Parathyroid adenoma (tissue), 2 donors: ENCODE measurements at regions not wholly inside any gene's neighbourhood (a gene's known extent, or its start where the extent isn't known, plus 50 kb on each side); places are given as distances from the start of the nearest gene placed in this dataset.
"Not testable (repeated sequence)": the region's sequence is repeated elsewhere in the genome, so short reads cannot be mapped to it uniquely, and the experiment has no call there.

Experiments used
- H2AFZ ChIP-seq: fragments of 300-600 bp; sonication (generic); one replicate; pipeline ENCODE4 v1.7.0; 2017; ENCODE audit warnings: antibody characterized with exemption, mild to moderate bottlenecking
- H3K27ac ChIP-seq: fragments of 300-600 bp; sonication (generic); one replicate; pipeline ENCODE4 v1.7.0; 2017
- H3K27me3 ChIP-seq: fragments of 300-600 bp; sonication (generic); one replicate; pipeline ENCODE4 v1.7.0; 2017; ENCODE audit warnings: low read length; ENCODE audit not compliant: control insufficient read depth, insufficient read depth
- H3K36me3 ChIP-seq: fragments of 300-600 bp; sonication (generic); one replicate; pipeline ENCODE4 v1.7.0; 2017; ENCODE audit warnings: low read length; ENCODE audit not compliant: control insufficient read depth, insufficient read depth
- H3K4me1 ChIP-seq: fragments of 300-600 bp; sonication (generic); one replicate; pipeline ENCODE4 v1.7.0; 2017; ENCODE audit warnings: control low read depth
- H3K4me2 ChIP-seq: fragments of 300-600 bp; sonication (generic); one replicate; pipeline ENCODE4 v1.7.0; 2017; ENCODE audit warnings: low read length
- H3K4me3 ChIP-seq: fragments of 300-600 bp; sonication (generic); one replicate; pipeline ENCODE4 v1.7.0; 2017; ENCODE audit warnings: low read depth, low read length
- H3K79me2 ChIP-seq: fragments of 300-600 bp; sonication (generic); one replicate; pipeline ENCODE4 v1.7.0; 2017; ENCODE audit warnings: control low read depth
- H3K9ac ChIP-seq: fragments of 300-600 bp; sonication (generic); one replicate; pipeline ENCODE4 v1.7.0; 2017; ENCODE audit warnings: mild to moderate bottlenecking
- H3K9me3 ChIP-seq: fragments of 300-600 bp; sonication (generic); one replicate; pipeline ENCODE4 v1.7.0; 2017; ENCODE audit warnings: low read length; ENCODE audit not compliant: control insufficient read depth
- TF ChIP-seq, protein P1 (sequence below): fragments of 300-600 bp; sonication (generic); IDR thresholded peaks from one replicate; pipeline ENCODE4 v1.7.0; 2017; ENCODE audit warnings: antibody characterized with exemption, mild to moderate bottlenecking
- donor health status: primary hyperparathyroidism.

DNA sequence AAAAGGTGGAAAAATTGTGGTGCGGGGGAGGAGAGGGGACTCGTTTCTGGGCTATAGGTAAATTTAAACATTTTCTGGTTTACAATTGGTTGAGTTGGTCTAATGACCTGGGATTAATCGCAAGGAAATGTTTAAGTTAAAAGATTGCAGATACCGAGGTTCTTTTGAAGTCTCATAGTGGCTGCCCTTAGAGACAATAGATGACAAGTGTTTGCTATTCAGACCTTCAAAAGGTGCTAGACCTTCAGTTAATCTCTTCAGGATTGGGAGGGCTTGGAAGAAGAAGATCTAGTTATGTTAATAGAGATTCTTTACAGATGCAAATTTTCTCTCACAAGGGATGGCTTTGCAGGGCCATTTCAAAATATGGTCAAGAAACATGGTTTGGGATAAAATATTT lies 2286.1 kb upstream of the AGA start:
- Histone ChIP-seq H3K27me3 (no peaks in the 10 kb centered on the region), H3K4me2 (no peak overlapping the region), H2AFZ (no peak overlapping the region), H3K27ac (no peak overlapping the region), H3K9ac (no peak overlapping the region), H3K79me2 (no peaks in the 10 kb centered on the region), H3K9me3 (no peaks in the 10 kb centered on the region), H3K4me1 (no peaks in the 10 kb centered on the region), H3K36me3 (no peaks in the 10 kb centered on the region), H3K4me3 (no peak overlapping the region)
- TF ChIP-seq, protein P1, sequence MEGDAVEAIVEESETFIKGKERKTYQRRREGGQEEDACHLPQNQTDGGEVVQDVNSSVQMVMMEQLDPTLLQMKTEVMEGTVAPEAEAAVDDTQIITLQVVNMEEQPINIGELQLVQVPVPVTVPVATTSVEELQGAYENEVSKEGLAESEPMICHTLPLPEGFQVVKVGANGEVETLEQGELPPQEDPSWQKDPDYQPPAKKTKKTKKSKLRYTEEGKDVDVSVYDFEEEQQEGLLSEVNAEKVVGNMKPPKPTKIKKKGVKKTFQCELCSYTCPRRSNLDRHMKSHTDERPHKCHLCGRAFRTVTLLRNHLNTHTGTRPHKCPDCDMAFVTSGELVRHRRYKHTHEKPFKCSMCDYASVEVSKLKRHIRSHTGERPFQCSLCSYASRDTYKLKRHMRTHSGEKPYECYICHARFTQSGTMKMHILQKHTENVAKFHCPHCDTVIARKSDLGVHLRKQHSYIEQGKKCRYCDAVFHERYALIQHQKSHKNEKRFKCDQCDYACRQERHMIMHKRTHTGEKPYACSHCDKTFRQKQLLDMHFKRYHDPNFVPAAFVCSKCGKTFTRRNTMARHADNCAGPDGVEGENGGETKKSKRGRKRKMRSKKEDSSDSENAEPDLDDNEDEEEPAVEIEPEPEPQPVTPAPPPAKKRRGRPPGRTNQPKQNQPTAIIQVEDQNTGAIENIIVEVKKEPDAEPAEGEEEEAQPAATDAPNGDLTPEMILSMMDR, result no peak

DNA sequence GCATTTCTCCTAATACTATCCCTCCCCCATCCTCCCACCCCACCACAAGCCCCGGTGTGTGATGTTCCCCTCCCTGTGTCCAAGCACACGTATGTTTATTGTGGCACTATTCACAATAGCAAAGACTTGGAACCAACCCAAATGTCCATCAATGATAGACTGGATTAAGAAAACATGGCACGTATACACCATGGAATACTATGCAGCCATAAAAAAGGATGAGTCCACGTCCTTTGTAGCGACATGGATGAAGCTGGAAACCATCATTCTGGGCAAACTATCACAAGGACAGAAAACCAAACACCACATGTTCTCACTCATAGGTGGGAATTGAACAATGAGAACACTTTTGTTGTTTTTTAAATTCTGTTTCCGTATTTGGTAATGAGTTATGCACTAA lies 2294.6 kb upstream of the AGA start:
- H3K4me1 ChIP-seq, H3K36me3 ChIP-seq, H3K4me3 ChIP-seq, H2AFZ ChIP-seq, H3K27me3 ChIP-seq, H3K4me2 ChIP-seq, H3K9me3 ChIP-seq, H3K9ac ChIP-seq, H3K27ac ChIP-seq, H3K79me2 ChIP-seq: not testable (repeated sequence)

DNA sequence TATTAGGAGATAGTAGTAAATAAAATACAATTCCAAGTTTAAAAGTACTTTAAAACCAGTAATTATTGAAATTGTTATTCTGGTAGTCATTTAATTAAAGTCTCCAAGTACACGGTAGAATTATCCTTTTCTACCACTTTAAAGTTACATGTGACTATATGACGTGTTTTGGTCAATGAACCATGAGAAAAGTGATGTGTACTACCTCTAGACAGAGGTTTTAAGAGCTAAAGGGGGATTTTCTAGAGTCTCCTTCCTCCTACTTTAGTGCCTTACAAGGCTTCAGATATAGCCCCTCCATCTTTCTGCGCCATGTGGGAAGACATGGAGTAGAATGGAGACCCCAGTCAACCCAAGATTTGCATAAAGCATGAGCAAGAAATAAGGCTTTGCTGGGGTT lies 2296.6 kb upstream of the AGA start:
- no peak overlapping the region for H2AFZ ChIP-seq
- H3K79me2 ChIP-seq, result no peaks in the 10 kb centered on the region
- no peak overlapping the region for H3K27ac ChIP-seq
- H3K36me3 ChIP-seq, result no peaks in the 10 kb centered on the region
- H3K9me3 ChIP-seq, result no peaks in the 10 kb centered on the region
- H3K4me1 ChIP-seq, result no peaks in the 10 kb centered on the region
- H3K27me3 ChIP-seq, result no peaks in the 10 kb centered on the region
- no peak overlapping the region for H3K4me2 ChIP-seq
- H3K9ac ChIP-seq, result no peak overlapping the region
- no peak overlapping the region for H3K4me3 ChIP-seq
- TF ChIP-seq, protein P1, result no peak

DNA sequence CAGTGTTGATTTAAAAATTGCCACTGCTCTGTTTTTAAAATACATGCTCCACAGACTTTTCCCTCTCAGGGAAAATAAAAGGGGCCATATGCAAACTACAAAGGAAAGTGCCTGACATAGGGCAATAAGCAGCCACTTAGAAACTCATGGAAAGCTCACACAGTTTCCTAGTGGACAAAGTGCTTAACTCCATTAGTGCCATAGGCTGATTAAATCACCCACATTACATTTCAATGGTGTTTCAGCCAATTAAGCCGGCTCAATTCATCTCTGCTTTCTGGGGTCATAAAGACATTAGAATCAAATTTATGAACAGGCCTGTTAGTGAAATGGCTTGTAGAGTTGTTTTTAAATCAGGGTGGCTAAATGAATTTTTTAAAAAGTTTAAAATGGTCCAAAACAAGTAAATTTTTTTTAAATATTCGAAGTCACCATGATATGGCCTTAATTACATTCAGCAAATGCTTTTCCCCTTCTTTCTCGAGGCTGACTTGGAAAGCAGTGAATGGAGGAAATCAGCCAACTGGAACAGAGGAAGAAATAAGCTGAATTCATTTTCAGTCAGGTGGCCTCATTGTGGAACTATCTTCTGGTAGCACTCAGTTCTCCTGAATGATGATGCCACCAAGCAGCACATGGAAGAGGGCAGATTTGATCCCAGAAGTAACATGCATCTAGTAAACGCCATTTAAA lies 2305.1 kb upstream of the AGA start:
- TF ChIP-seq, protein P1, result no peak
- Histone ChIP-seq H3K79me2 (no peaks in the 10 kb centered on the region), H3K9ac (no peak overlapping the region), H3K27me3 (no peaks in the 10 kb centered on the region), H3K36me3 (no peaks in the 10 kb centered on the region), H3K27ac (no peak overlapping the region), H2AFZ (no peak overlapping the region), H3K4me3 (no peak overlapping the region), H3K4me2 (no peak overlapping the region), H3K9me3 (no peaks in the 10 kb centered on the region), H3K4me1 (no peaks in the 10 kb centered on the region)

DNA sequence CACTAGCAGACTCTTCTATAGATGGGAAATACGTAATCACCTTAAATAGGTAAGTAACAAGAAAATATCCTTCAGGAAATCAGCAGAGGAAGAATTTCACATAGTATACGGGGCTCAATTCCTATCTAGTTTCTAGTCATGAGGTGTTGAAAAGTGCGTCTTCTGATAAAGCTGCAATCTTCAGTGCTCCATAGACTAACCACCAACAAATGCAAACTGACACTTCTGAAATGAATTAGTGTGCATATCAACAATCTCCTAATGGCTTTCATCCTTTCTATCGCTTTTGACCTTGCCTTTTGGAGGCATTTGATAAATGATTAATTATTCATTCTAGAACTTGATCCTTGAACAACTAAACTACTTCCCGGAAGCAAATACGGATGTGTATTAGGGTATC lies 2306.6 kb upstream of the AGA start:
- Histone ChIP-seq H3K27me3 (no peaks in the 10 kb centered on the region), H3K36me3 (no peaks in the 10 kb centered on the region), H3K27ac (no peak overlapping the region), H2AFZ (no peak overlapping the region), H3K9ac (no peak overlapping the region), H3K4me1 (no peaks in the 10 kb centered on the region), H3K79me2 (no peaks in the 10 kb centered on the region), H3K4me3 (no peak overlapping the region), H3K9me3 (no peaks in the 10 kb centered on the region), H3K4me2 (no peak overlapping the region)
- TF ChIP-seq, protein P1, result no peak
